ENCODE measurements at regions not wholly inside any gene's neighbourhood (a gene's known extent, or its start where the extent isn't known, plus 50 kb on each side); places are given as distances from the start of the nearest gene placed in this dataset.

- DNase-seq = no peak
Measured at GRCh38 chr3:10585945-10586344, 80.6 kb upstream of the ATP2B2 start.

- DNase-seq = peak; percentile 36
Measured at GRCh38 chr3:10594915-10595314, 89.5 kb upstream of the ATP2B2 start.

- no peak for DNase-seq
Measured at GRCh38 chr3:10596746-10597448, 91.5 kb upstream of the ATP2B2 start.

GRCh38 chr3:10597733-10598132 lies 92.3 kb upstream of the ATP2B2 start:
- no peak for DNase-seq

- DNase-seq = no peak
Measured at GRCh38 chr3:10599017-10599416, 93.6 kb upstream of the ATP2B2 start.

- DNase-seq = no peak
Measured at GRCh38 chr3:10599444-10599843, 94.1 kb upstream of the ATP2B2 start.

- DNase-seq = no peak
Measured at GRCh38 chr3:10600296-10600714, 94.9 kb upstream of the ATP2B2 start.

GRCh38 chr3:10600726-10601125 lies 95.3 kb upstream of the ATP2B2 start:
- DNase-seq = no peak

GRCh38 chr3:10601151-10601856 lies 95.9 kb upstream of the ATP2B2 start:
- no peak for DNase-seq

- DNase-seq = no peak
Measured at GRCh38 chr3:10601857-10602230, 96.5 kb upstream of the ATP2B2 start.

GRCh38 chr3:10602271-10602670 lies 96.9 kb upstream of the ATP2B2 start:
- no peak for DNase-seq

- peak; percentile 69 for DNase-seq
Measured at GRCh38 chr3:10602769-10603768, 97.7 kb upstream of the ATP2B2 start.

GRCh38 chr3:10609134-10609533 lies 103.7 kb upstream of the ATP2B2 start:
- no peak for DNase-seq

GRCh38 chr3:10614168-10614567 lies 108.8 kb upstream of the ATP2B2 start:
- no peak for DNase-seq

GRCh38 chr3:10615715-10616114 lies 110.3 kb upstream of the ATP2B2 start:
- DNase-seq = no peak

- DNase-seq = no peak
Measured at GRCh38 chr3:10616321-10616720, 110.9 kb upstream of the ATP2B2 start.

GRCh38 chr3:10619989-10620832 lies 114.8 kb upstream of the ATP2B2 start:
- no peak for DNase-seq

- no peak for DNase-seq
Measured at GRCh38 chr3:10620833-10621082, 115.4 kb upstream of the ATP2B2 start.

- no peak for DNase-seq
Measured at GRCh38 chr3:10623578-10624275, 118.3 kb upstream of the ATP2B2 start.

GRCh38 chr3:10625323-10625722 lies 119.9 kb upstream of the ATP2B2 start:
- DNase-seq = no peak

GRCh38 chr3:10627884-10628572 lies 122.6 kb upstream of the ATP2B2 start:
- DNase-seq = no peak
